GM12878 (cell line): ENCODE measurements at regions not wholly inside any gene's neighbourhood (a gene's known extent, or its start where the extent isn't known, plus 50 kb on each side); places are given as distances from the start of the nearest gene placed in this dataset.

Experiments
- ATAC-seq: fragments of 200-7000 bp; cut with Tn5 transposase; 3 replicates; pipeline ENCODE4 v1.9.1; 2020; ENCODE audit warnings: mild to moderate bottlenecking, moderate library complexity
- BruUV-seq: library from RNA; stranded (reverse); fragments of 400-500 nt; replicated peaks from 2 replicates; lab custom pipeline; 2021; lab: Mats Ljungman, UMichigan
- CTCF ChIA-PET: fragments of 300-600 bp; sonication (Branson Sonifier 250); formaldehyde crosslinking; extraction: SDS; loops from one replicate; lab custom pipeline; 2021; ENCODE audit warnings: inconsistent platforms; lab: Yijun Ruan, JAX
- POLR2A ChIA-PET: fragments of 350-600 bp; formaldehyde crosslinking; extraction: SDS; loops from one replicate; lab custom pipeline; 2021; ENCODE audit warnings: inconsistent platforms; lab: Charles Lee
- RAD21 ChIA-PET: fragments of 300-600 bp; sonication (Branson Sonifier 250); formaldehyde crosslinking; loops from one replicate; lab custom pipeline; 2023; ENCODE audit warnings: antibody characterized with exemption; ENCODE audit not compliant: unreplicated experiment; lab: Charles Lee
- SMC1A ChIA-PET: fragments of 300-600 bp; sonication (Branson Sonifier 250); formaldehyde crosslinking; loops from one replicate; lab custom pipeline; 2023; ENCODE audit not compliant: unreplicated experiment, uncharacterized antibody; lab: Charles Lee
- DNase-seq: peaks from one replicate; pipeline ENCODE4 v3.0.0-alpha.2; 2011; ENCODE audit warnings: low read depth, low spot score
- FAIRE-seq: peaks from 3 replicates; lab custom pipeline; 2011; peaks lifted over from hg19 to GRCh38; lab: Jason Lieb, UNC
- H2AFZ ChIP-seq: 2 replicates; pipeline ENCODE4 v1.6.0; 2011; ENCODE audit warnings: low read depth, low read length, control low read depth; ENCODE audit not compliant: control insufficient read depth
- H3K27ac ChIP-seq: 2 replicates; pipeline ENCODE4 v1.5.1; 2011; ENCODE audit warnings: control low read depth; ENCODE audit not compliant: control insufficient read depth, insufficient read depth
- H3K27me3 ChIP-seq, 2 experiments: replicated peaks in 1 of 2; 2 replicates each; pipeline versions ENCODE4 v1.6.0 to v1.6.1; 2011; ENCODE audit warnings: low read length in 1 of 2; ENCODE audit not compliant: control insufficient read depth in 2 of 2, insufficient read depth in 2 of 2
- H3K36me3 ChIP-seq, 2 experiments: 2 replicates each; pipeline ENCODE4 v1.5.1; 2011; ENCODE audit warnings: low read length in 1 of 2; ENCODE audit not compliant: control insufficient read depth in 2 of 2, insufficient read depth in 2 of 2
- H3K4me1 ChIP-seq: 2 replicates; pipeline ENCODE4 v1.6.1; 2011; ENCODE audit warnings: mild to moderate bottlenecking, low read length, moderate library complexity, mixed read lengths; ENCODE audit not compliant: control insufficient read depth, insufficient read depth
- H3K4me2 ChIP-seq: 2 replicates; pipeline ENCODE4 v1.6.0; 2011; ENCODE audit warnings: control low read depth; ENCODE audit not compliant: control insufficient read depth, insufficient read depth
- H3K4me3 ChIP-seq: fragments of 200-600 bp; sonication (generic); 2 replicates; pipeline ENCODE4 v1.5.1; 2016
- H3K79me2 ChIP-seq: 2 replicates; pipeline ENCODE4 v1.6.0; 2011; ENCODE audit warnings: low read length; ENCODE audit not compliant: control insufficient read depth, insufficient read depth
- H3K9ac ChIP-seq: 2 replicates; pipeline ENCODE4 v1.8.0; 2011; ENCODE audit warnings: low read length, control low read depth, mixed read lengths; ENCODE audit not compliant: control insufficient read depth, insufficient read depth
- H3K9me3 ChIP-seq: replicated peaks from 3 replicates; pipeline ENCODE4 v1.5.1; 2011; ENCODE audit warnings: mild to moderate bottlenecking, low read length; ENCODE audit not compliant: control insufficient read depth, insufficient read depth
- H4K20me1 ChIP-seq: 2 replicates; pipeline ENCODE4 v1.6.0; 2011; ENCODE audit not compliant: control insufficient read depth, insufficient read depth
- ATF7 ChIP-seq: fragments of 450-650 bp; IDR thresholded peaks from 2 replicates; pipeline ENCODE4 v1.6.1; 2016; ENCODE audit warnings: low read depth, mild to moderate bottlenecking
- FOS ChIP-seq: IDR thresholded peaks from 3 replicates; pipeline ENCODE4 v1.6.1; 2011; ENCODE audit warnings: borderline replicate concordance; ENCODE audit not compliant: insufficient read length; ENCODE audit errors: extremely low read depth
- HDAC6 ChIP-seq: fragments of 200-600 bp; sonication (generic); IDR thresholded peaks from one replicate; pipeline ENCODE4 v1.8.0; 2017; ENCODE audit warnings: antibody characterized with exemption; ENCODE audit not compliant: unreplicated experiment
- MTA3 ChIP-seq: IDR thresholded peaks from 2 replicates; pipeline ENCODE4 v1.6.1; 2012; ENCODE audit warnings: low read length, inconsistent platforms, borderline replicate concordance
- SIX5 ChIP-seq: IDR thresholded peaks from 2 replicates; pipeline ENCODE4 v1.6.1; 2011; ENCODE audit warnings: mild to moderate bottlenecking, low read depth, low read length, moderate library complexity; ENCODE audit not compliant: severe bottlenecking
- SMAD5 ChIP-seq: IDR thresholded peaks from 2 replicates; pipeline ENCODE4 v1.6.1; 2016; ENCODE audit warnings: antibody characterized with exemption, low read depth
- STAT3 ChIP-seq: IDR thresholded peaks from 2 replicates; pipeline ENCODE4 v1.6.1; 2011; ENCODE audit warnings: low read depth, low read length, improper control_type of control experiment
- WRNIP1 ChIP-seq: IDR thresholded peaks from 2 replicates; pipeline ENCODE4 v1.6.1; 2011; ENCODE audit warnings: low read depth, low read length, improper control_type of control experiment, borderline replicate concordance
- ZNF24 ChIP-seq: fragments of 450-650 bp; IDR thresholded peaks from 2 replicates; pipeline ENCODE4 v1.6.1; 2017; ENCODE audit warnings: antibody characterized with exemption, mild to moderate bottlenecking
- WGBS: methylation state at CpG from one replicate; pipeline ENCODE4 v1.1.6; 2016; ENCODE audit warnings: low lambda C conversion rate; ENCODE audit not compliant: insufficient replicate concordance, insufficient coverage; ENCODE audit errors: missing lambda C conversion rate; 5-methylcytosine and 5-hydroxymethylcytosine counted together
- in situ Hi-C: fragments of 300-500 bp; cut with MboI; formaldehyde crosslinking; loops from 9 replicates; pipeline ENCODE4 v1.14.3; 2018; ENCODE audit warnings: mixed read lengths
- intact Hi-C: fragments of 100-400 bp; cut with micrococcal nuclease; formaldehyde crosslinking; loops from one replicate; pipeline ENCODE4 v1.14.2; 2022; ENCODE audit not compliant: unreplicated experiment
- TF ChIP-seq, protein P1 (sequence below): IDR thresholded peaks from 2 replicates; pipeline ENCODE4 v1.6.1; 2011; ENCODE audit warnings: borderline replicate concordance, low read depth, mild to moderate bottlenecking, moderate library complexity, mixed read lengths, low read length; ENCODE audit not compliant: insufficient read depth; ENCODE audit errors: extremely low read length
- TF ChIP-seq, protein P2 (sequence below): fragments of 450-650 bp; IDR thresholded peaks from 2 replicates; pipeline ENCODE4 v1.6.1; 2018; ENCODE audit warnings: mild to moderate bottlenecking, low read depth, moderate library complexity; ENCODE audit not compliant: partially characterized antibody

- TF ChIP-seq SIX5 = no peak
Observed at GRCh38 chr7:3192669-3193068, 108.4 kb upstream of the SDK1 start (continued).

DNA sequence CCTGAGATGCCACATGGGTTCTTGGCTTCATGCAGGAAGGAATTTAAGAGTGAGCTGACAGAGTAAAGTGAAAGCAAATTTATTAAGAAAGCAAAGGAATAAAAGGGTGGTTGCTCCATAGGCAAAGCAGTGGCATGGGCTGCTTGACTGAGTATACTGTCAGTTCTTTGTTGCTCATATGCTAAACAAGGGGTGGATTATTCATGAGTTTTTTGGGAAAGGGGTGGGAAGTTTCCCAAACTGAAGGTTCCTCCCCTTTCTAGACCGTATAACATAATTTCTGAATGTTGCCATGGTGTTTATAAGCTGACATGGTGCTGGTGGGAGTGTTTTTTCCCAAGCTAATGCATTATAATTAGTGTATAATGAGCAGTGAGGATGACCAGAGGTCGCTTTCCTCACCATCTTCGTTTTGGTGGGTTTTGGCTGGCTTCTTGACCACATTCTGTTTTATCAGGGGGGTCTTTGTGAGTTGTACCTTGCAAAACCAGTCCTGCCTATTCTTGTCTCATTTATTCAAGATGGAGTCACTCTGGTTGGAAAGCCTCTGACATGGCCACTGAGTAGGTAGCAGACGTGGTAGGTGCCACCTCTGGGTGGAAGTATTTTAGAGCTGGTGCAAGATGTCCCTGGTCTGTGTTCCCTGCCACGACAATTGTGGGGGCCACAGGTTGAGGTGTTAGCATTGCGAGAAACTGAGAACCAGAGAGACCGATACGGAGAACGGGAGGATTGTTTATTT is 107.5 kb upstream of the SDK1 start:
- Histone ChIP-seq H3K36me3 (no peaks in the 10 kb centered on the region), H2AFZ (no peak overlapping the region), H3K27me3 (no peaks in the 10 kb centered on the region), H3K27ac (no peak overlapping the region), H3K9ac (no peak overlapping the region), H3K9me3 (no peaks in the 10 kb centered on the region; the same call in 2 of the 3 replicates), H4K20me1 (no peaks in the 10 kb centered on the region), H3K79me2 (no peaks in the 10 kb centered on the region), H3K4me2 (no peak overlapping the region), H3K4me3 (no peak overlapping the region), H3K4me1 (no peaks in the 10 kb centered on the region)
- no peak for FAIRE-seq
- intact Hi-C loops (no loop called here), in situ Hi-C loops (no loop called here)
- ATAC-seq = no peak
- DNase-seq = no peak
- ChIA-PET POLR2A (no interaction called here), SMC1A (no interaction called here), RAD21 (no interaction called here), CTCF (interaction anchor here (0.5 kb wide), 1 partner anchor 236 kb away, joined by 3 read pairs; no protein-coding TSS in a partner anchor)
- BruUV-seq = no TSS peak
- 43% methylated on average over 9 of the region's 9 CpGs for WGBS
- TF ChIP-seq FOS (no peak), MTA3 (no peak), SMAD5 (no peak), WRNIP1 (no peak), ZNF24 (no peak), STAT3 (no peak), ATF7 (no peak), HDAC6 (no peak)
- TF ChIP-seq, protein P1, sequence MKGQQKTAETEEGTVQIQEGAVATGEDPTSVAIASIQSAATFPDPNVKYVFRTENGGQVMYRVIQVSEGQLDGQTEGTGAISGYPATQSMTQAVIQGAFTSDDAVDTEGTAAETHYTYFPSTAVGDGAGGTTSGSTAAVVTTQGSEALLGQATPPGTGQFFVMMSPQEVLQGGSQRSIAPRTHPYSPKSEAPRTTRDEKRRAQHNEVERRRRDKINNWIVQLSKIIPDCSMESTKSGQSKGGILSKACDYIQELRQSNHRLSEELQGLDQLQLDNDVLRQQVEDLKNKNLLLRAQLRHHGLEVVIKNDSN = no peak
- TF ChIP-seq, protein P2, sequence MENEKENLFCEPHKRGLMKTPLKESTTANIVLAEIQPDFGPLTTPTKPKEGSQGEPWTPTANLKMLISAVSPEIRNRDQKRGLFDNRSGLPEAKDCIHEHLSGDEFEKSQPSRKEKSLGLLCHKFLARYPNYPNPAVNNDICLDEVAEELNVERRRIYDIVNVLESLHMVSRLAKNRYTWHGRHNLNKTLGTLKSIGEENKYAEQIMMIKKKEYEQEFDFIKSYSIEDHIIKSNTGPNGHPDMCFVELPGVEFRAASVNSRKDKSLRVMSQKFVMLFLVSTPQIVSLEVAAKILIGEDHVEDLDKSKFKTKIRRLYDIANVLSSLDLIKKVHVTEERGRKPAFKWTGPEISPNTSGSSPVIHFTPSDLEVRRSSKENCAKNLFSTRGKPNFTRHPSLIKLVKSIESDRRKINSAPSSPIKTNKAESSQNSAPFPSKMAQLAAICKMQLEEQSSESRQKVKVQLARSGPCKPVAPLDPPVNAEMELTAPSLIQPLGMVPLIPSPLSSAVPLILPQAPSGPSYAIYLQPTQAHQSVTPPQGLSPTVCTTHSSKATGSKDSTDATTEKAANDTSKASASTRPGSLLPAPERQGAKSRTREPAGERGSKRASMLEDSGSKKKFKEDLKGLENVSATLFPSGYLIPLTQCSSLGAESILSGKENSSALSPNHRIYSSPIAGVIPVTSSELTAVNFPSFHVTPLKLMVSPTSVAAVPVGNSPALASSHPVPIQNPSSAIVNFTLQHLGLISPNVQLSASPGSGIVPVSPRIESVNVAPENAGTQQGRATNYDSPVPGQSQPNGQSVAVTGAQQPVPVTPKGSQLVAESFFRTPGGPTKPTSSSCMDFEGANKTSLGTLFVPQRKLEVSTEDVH = no peak
